ENCODE measurements at regions not wholly inside any gene's neighbourhood (a gene's known extent, or its start where the extent isn't known, plus 50 kb on each side); places are given as distances from the start of the nearest gene placed in this dataset.
"Not testable (repeated sequence)": the region's sequence is repeated elsewhere in the genome, so short reads cannot be mapped to it uniquely, and the experiment has no call there.

DNA sequence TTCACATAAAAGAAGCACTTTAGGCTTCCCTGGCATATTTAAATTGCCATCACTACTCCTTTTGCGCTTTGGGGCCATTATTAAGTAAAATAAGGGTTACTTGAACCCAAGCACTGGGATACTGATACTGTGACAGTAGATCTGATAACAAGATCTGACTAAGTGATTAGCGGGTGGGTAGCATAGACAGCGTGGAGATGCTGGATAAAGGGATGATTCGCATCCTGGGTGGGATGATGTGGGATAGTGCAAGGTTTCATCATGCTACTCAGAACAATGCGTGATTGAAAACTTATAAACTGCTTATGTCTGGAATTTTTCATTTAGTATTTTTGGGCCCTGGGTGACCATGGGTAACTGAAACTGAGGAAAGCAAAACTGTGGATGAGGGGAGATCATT lies 75.1 kb downstream of the PTTG1 start:
- 91 to 96% (median 93%) methylated on average over 5 of the region's 5 CpGs for WGBS, 3 donors
- TF ChIP-seq CTCF (IDR thresholded peaks at IDR 0.05) (no peak), POLR2A (IDR thresholded peaks at IDR 0.05) (no peak), EP300 (IDR thresholded peaks at IDR 0.05) (no peak)
- H3K36me3 ChIP-seq = no peaks in the 10 kb centered on the region
- H3K9me3 ChIP-seq = no peaks in the 10 kb centered on the region
- intact Hi-C loops (cut with DNase I) = no loop called here
- H3K27me3 ChIP-seq = no peaks in the 10 kb centered on the region
- H3K4me3 ChIP-seq = no peak overlapping the region
- DNase-seq = no peak
- H3K4me1 ChIP-seq (ENCODE audit: insufficient read depth) = no peaks in the 10 kb centered on the region
- H3K27ac ChIP-seq = no peak overlapping the region

DNA sequence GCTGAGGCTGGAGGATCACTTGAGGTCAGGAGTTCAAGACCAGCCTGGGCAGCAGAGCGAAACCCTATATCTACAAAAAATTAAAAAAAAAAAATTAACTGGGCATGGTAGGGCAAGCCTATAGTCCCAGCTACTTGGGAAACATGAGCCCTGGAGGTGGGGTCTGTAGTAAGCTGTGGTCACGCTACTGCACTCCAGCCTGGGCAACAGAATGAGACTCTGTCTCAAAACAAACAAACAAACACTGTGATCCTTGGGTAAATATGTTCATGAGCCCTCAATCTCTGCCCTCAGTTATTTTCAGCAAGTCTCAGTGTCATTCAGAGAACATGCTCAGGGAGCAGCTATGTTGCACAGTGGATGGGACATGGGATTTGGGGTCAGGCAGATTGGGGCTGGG lies 76.2 kb downstream of the PTTG1 start:
- H3K4me1 ChIP-seq (ENCODE audit: insufficient read depth) = no peaks in the 10 kb centered on the region
- no peaks in the 10 kb centered on the region for H3K9me3 ChIP-seq
- TF ChIP-seq CTCF (IDR thresholded peaks at IDR 0.05) (no peak), POLR2A (IDR thresholded peaks at IDR 0.05) (no peak), EP300 (IDR thresholded peaks at IDR 0.05) (no peak)
- H3K27me3 ChIP-seq = no peaks in the 10 kb centered on the region
- WGBS, 3 donors = 69 to 80% (median 79%) methylated on average over 2 of the region's 2 CpGs
- no peak for DNase-seq
- no peak overlapping the region for H3K4me3 ChIP-seq
- no peaks in the 10 kb centered on the region for H3K36me3 ChIP-seq
- intact Hi-C loops (cut with DNase I) = no loop called here
- H3K27ac ChIP-seq = no peak overlapping the region

DNA sequence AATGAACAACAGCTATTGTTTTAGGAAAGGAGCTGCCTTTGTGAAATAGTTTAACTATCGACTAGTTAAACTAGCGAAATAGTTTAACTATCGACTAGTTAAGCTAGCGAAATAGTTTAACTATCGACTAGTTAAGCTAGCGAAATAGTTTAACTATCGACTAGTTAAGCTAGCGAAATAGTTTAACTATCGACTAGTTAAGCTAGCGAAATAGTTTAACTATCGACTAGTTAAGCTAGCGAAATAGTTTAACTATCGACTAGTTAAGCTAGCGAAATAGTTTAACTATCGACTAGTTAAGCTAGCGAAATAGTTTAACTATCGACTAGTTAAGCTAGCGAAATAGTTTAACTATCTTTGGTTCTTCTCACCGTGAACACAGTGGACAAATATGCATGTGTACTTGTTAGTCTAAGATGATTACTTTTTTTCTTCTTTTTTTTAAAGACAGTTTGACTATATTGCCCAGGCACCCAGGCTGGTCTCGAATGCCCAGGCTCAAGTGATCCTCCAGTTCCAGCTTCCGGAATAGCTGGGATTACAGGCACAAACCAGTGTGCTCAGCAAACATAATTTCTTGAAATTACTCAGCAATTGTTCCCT lies 76.9 kb downstream of the PTTG1 start:
- DNase-seq; H3K27ac ChIP-seq; H3K9me3 ChIP-seq; H3K4me3 ChIP-seq; H3K36me3 ChIP-seq; H3K27me3 ChIP-seq; intact Hi-C loops (cut with DNase I); H3K4me1 ChIP-seq (ENCODE audit: insufficient read depth): not testable (repeated sequence)
- WGBS, 3 donors = 93 to 95% (median 94%) methylated on average over 14 to 21 of the region's 21 CpGs

GRCh38 chr5:160500786-160501779 lies 79.4 kb downstream of the PTTG1 start:
- Histone ChIP-seq H3K4me3 (no peak overlapping the region), H3K4me1 (ENCODE audit: insufficient read depth) (no peaks in the 10 kb centered on the region), H3K9me3 (no peaks in the 10 kb centered on the region), H3K27me3 (no peaks in the 10 kb centered on the region), H3K36me3 (no peaks in the 10 kb centered on the region), H3K27ac (no peak overlapping the region)
- 64 to 73% (median 70%) methylated on average over 6 of the region's 6 CpGs for WGBS, 3 donors
- no peak for DNase-seq
- intact Hi-C loops (cut with DNase I) = no loop called here
- TF ChIP-seq CTCF (IDR thresholded peaks at IDR 0.05) (no peak), EP300 (IDR thresholded peaks at IDR 0.05) (no peak), POLR2A (IDR thresholded peaks at IDR 0.05) (no peak)

DNA sequence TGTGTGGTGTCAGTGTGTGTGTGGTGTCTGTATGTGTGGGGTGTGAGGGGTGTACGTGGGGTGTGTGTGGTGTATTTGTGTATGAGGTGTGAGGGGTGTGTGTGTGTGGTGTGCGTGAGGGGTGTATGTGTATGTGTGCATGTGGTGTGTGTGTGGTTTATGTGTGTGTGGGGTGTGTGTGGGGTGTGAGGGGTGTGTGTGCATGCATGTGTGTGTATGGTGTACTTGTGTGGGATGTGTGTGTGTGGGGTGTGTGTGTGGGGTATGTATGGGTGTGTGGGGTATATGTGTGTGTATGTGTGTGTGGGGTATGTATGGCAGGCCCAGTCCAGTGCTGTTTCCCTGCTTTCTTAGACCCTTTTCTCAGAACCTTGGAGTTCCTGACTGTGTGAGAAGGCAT lies 83.3 kb downstream of the PTTG1 start:
- H3K9me3 ChIP-seq = no peaks in the 10 kb centered on the region
- TF ChIP-seq POLR2A (IDR thresholded peaks at IDR 0.05) (no peak), CTCF (IDR thresholded peaks at IDR 0.05) (no peak), EP300 (IDR thresholded peaks at IDR 0.05) (no peak)
- WGBS, 3 donors = 46 to 47% (median 46%) methylated on average over 2 of the region's 2 CpGs
- intact Hi-C loops (cut with DNase I) = no loop called here
- no peak for DNase-seq
- H3K27me3 ChIP-seq = no peaks in the 10 kb centered on the region
- H3K4me3 ChIP-seq = no peak overlapping the region
- H3K27ac ChIP-seq = no peak overlapping the region
- no peaks in the 10 kb centered on the region for H3K36me3 ChIP-seq
- H3K4me1 ChIP-seq (ENCODE audit: insufficient read depth) = no peaks in the 10 kb centered on the region

Measured in ovary (tissue), 7 donors.